H9 (cell line): ENCODE measurements at regions not wholly inside any gene's neighbourhood (a gene's known extent, or its start where the extent isn't known, plus 50 kb on each side); places are given as distances from the start of the nearest gene placed in this dataset.

Experiments used
- DNase-seq: peaks from one replicate; pipeline ENCODE4 v3.0.0-alpha.2; 2017
- H2AFZ ChIP-seq: one replicate; pipeline ENCODE4 v1.6.1; 2013; ENCODE audit warnings: mild to moderate bottlenecking, low read length, control low read depth, moderate library complexity
- H2AK5ac ChIP-seq: 2 replicates; pipeline ENCODE4 v1.6.1; 2013; ENCODE audit warnings: low read length, control low read depth, mixed read lengths; ENCODE audit not compliant: insufficient read length
- H2BK120ac ChIP-seq: one replicate; pipeline ENCODE4 v1.6.1; 2013; ENCODE audit warnings: low read depth, mild to moderate bottlenecking, low read length, control low read depth, inconsistent platforms; ENCODE audit not compliant: poor library complexity, severe bottlenecking
- H2BK12ac ChIP-seq: 2 replicates; pipeline ENCODE4 v1.6.1; 2013; ENCODE audit warnings: low read length, control low read depth, mixed read lengths, low read depth; ENCODE audit not compliant: insufficient read length
- H2BK15ac ChIP-seq: 2 replicates; pipeline ENCODE4 v1.6.1; 2013; ENCODE audit warnings: low read depth, low read length, control low read depth
- H2BK20ac ChIP-seq: one replicate; pipeline ENCODE4 v1.6.1; 2013; ENCODE audit warnings: low read depth, mild to moderate bottlenecking, low read length, control low read depth, inconsistent platforms; ENCODE audit not compliant: poor library complexity, severe bottlenecking
- H2BK5ac ChIP-seq: 2 replicates; pipeline ENCODE4 v1.6.1; 2013; ENCODE audit warnings: low read length, control low read depth, mixed read lengths; ENCODE audit not compliant: insufficient read length
- H3K14ac ChIP-seq: 2 replicates; pipeline ENCODE4 v1.6.1; 2013; ENCODE audit warnings: low read length, control low read depth; ENCODE audit not compliant: insufficient read depth
- H3K18ac ChIP-seq: 2 replicates; pipeline ENCODE4 v1.6.1; 2013; ENCODE audit warnings: low read depth, mild to moderate bottlenecking, mixed read lengths, low read length, control low read depth; ENCODE audit not compliant: insufficient read length
- H3K23ac ChIP-seq: 2 replicates; pipeline ENCODE4 v1.6.1; 2013; ENCODE audit warnings: low read length, control low read depth, mixed read lengths, low read depth; ENCODE audit not compliant: insufficient read length
- H3K23me2 ChIP-seq: 2 replicates; pipeline ENCODE4 v1.6.1; 2013; ENCODE audit warnings: low read depth, mild to moderate bottlenecking, mixed read lengths, low read length, control low read depth; ENCODE audit not compliant: insufficient read length, poor library complexity, severe bottlenecking
- H3K27ac ChIP-seq: 2 replicates; pipeline ENCODE4 v1.5.1; 2013; ENCODE audit warnings: low read length, control low read depth, mixed read lengths, low read depth; ENCODE audit not compliant: insufficient read length
- H3K27me3 ChIP-seq: 2 replicates; pipeline ENCODE4 v1.6.1; 2013; ENCODE audit warnings: low read length, control low read depth, inconsistent platforms; ENCODE audit not compliant: insufficient read depth
- H3K4ac ChIP-seq: 2 replicates; pipeline ENCODE4 v1.6.1; 2013; ENCODE audit warnings: low read depth, mild to moderate bottlenecking, control low read depth, inconsistent platforms, low read length, moderate library complexity
- H3K4me1 ChIP-seq: 2 replicates; pipeline ENCODE4 v1.6.1; 2013; ENCODE audit warnings: low read length, control low read depth, inconsistent platforms; ENCODE audit not compliant: insufficient read depth
- H3K4me2 ChIP-seq: 2 replicates; pipeline ENCODE4 v1.6.1; 2013; ENCODE audit warnings: low read length, control low read depth, mixed read lengths; ENCODE audit not compliant: insufficient read length, insufficient read depth
- H3K56ac ChIP-seq: 2 replicates; pipeline ENCODE4 v1.6.1; 2013; ENCODE audit warnings: low read depth, mild to moderate bottlenecking, mixed read lengths, low read length, control low read depth; ENCODE audit not compliant: insufficient read length
- H3K79me1 ChIP-seq: 2 replicates; pipeline ENCODE4 v1.6.1; 2013; ENCODE audit warnings: low read depth, mild to moderate bottlenecking, moderate library complexity, low read length, control low read depth, inconsistent platforms; ENCODE audit not compliant: insufficient read depth, poor library complexity, severe bottlenecking
- H3K79me2 ChIP-seq: 2 replicates; pipeline ENCODE4 v1.6.1; 2013; ENCODE audit warnings: low read length, control low read depth, inconsistent platforms; ENCODE audit not compliant: insufficient read depth
- H3K9ac ChIP-seq: 2 replicates; pipeline ENCODE4 v1.6.1; 2013; ENCODE audit warnings: low read length, control low read depth, mixed read lengths; ENCODE audit not compliant: insufficient read length; ENCODE audit errors: extremely low read depth
- H3K9me3 ChIP-seq: one replicate; pipeline ENCODE4 v1.6.1; 2013; ENCODE audit warnings: low read depth, low read length, inconsistent platforms; ENCODE audit not compliant: control insufficient read depth
- H3T11ph ChIP-seq: one replicate; pipeline ENCODE4 v1.6.1; 2013; ENCODE audit warnings: mild to moderate bottlenecking, low read length, control low read depth, inconsistent platforms
- H4K20me1 ChIP-seq: one replicate; pipeline ENCODE4 v1.6.1; 2013; ENCODE audit not compliant: control insufficient read depth, insufficient read length, insufficient read depth
- H4K5ac ChIP-seq: 2 replicates; pipeline ENCODE4 v1.6.1; 2013; ENCODE audit warnings: low read depth, mild to moderate bottlenecking, mixed read lengths, low read length, control low read depth; ENCODE audit not compliant: insufficient read length
- H4K8ac ChIP-seq: replicated peaks from 2 replicates; pipeline ENCODE4 v1.6.1; 2013; ENCODE audit warnings: low read length, control low read depth, mixed read lengths, low read depth; ENCODE audit not compliant: insufficient read length
- H4K91ac ChIP-seq: 2 replicates; pipeline ENCODE4 v1.6.1; 2013; ENCODE audit warnings: low read depth, mild to moderate bottlenecking, moderate library complexity, mixed read lengths, low read length, control low read depth; ENCODE audit not compliant: insufficient read length
- H3K27ac Mint-ChIP-seq, 3 experiments: 2 replicates in 2 of 3; 3 replicates in 1 of 3; pipeline ENCODE4 v1.8.0; 2020 to 2021; ENCODE audit warnings: mixed read lengths in 3 of 3, mild to moderate bottlenecking in 1 of 3, moderate library complexity in 1 of 3
- H3K27me3 Mint-ChIP-seq: 2 replicates; pipeline ENCODE4 v1.8.0; 2021; ENCODE audit warnings: low read depth, mild to moderate bottlenecking, moderate library complexity, mixed read lengths
- H3K36me3 Mint-ChIP-seq, 3 experiments: 2 replicates in 2 of 3; 3 replicates in 1 of 3; pipeline ENCODE4 v1.8.0; 2020 to 2021; ENCODE audit warnings: low read depth in 3 of 3, mixed read lengths in 3 of 3; ENCODE audit not compliant: insufficient read depth in 1 of 3
- H3K4me1 Mint-ChIP-seq, 2 experiments: 2 replicates each; pipeline ENCODE4 v1.8.0; 2020; ENCODE audit warnings: mixed read lengths in 2 of 2
- H3K4me3 Mint-ChIP-seq, 2 experiments: 2 replicates in 1 of 2; 3 replicates in 1 of 2; pipeline ENCODE4 v1.8.0; 2020 to 2021; ENCODE audit warnings: mild to moderate bottlenecking in 2 of 2, mixed read lengths in 2 of 2, moderate library complexity in 1 of 2
- H3K9me3 Mint-ChIP-seq, 2 experiments: 2 replicates in 1 of 2; 3 replicates in 1 of 2; pipeline ENCODE4 v1.8.0; 2020; ENCODE audit warnings: mild to moderate bottlenecking in 2 of 2, mixed read lengths in 2 of 2, moderate library complexity in 1 of 2
- CTCF ChIP-seq: fragments of 200-600 bp; sonication (generic); conservative IDR thresholded peaks from 3 replicates; pipeline ENCODE4 v1.8.0; 2021; ENCODE audit warnings: antibody characterized with exemption, mild to moderate bottlenecking

- DNase-seq: no peak
- Histone ChIP-seq H3K4me1 (no peaks in the 10 kb centered on the region), H3K9ac (no peak overlapping the region), H4K20me1 (no peaks in the 10 kb centered on the region), H2BK12ac (no peak overlapping the region), H3K4ac (no peak overlapping the region), H3K23ac (no peak overlapping the region), H2BK5ac (no peak overlapping the region), H3K79me1 (no peaks in the 10 kb centered on the region), H3K23me2 (no peaks in the 10 kb centered on the region), H3K18ac (no peak overlapping the region), H3K27ac (no peak overlapping the region), H3K14ac (no peak overlapping the region), H3K4me2 (no peak overlapping the region), H4K5ac (no peak overlapping the region), H2AFZ (no peak overlapping the region), H3T11ph (no peak overlapping the region), H3K56ac (no peak overlapping the region), H3K27me3 (no peaks in the 10 kb centered on the region), H4K8ac (no peak overlapping the region), H2BK20ac (no peak overlapping the region), H4K91ac (no peak overlapping the region), H3K9me3 (peaks cover 7% of the 10 kb centered on the region), H2AK5ac (no peak overlapping the region), H3K79me2 (no peaks in the 10 kb centered on the region), H2BK120ac (no peak overlapping the region), H2BK15ac (no peak overlapping the region)
- Mint-ChIP-seq H3K4me3 (no peak overlapping the region), H3K4me1 (no peaks in the 10 kb centered on the region), H3K27me3 (no peaks in the 10 kb centered on the region), H3K36me3 (peaks cover 0 to 9% (median 8%) of the 10 kb centered on the region in 3 experiments; a peak in 5 of 7 replicates), H3K9me3 (peaks cover 16 to 23% of the 10 kb centered on the region in 2 experiments), H3K27ac (no peak overlapping the region)
- TF ChIP-seq CTCF: no peak
Observed at GRCh38 chr5:114822863-114823262, 346.8 kb downstream of the TRIM36 start.
